Bronchial epithelial cell (primary cell): ENCODE measurements at regions not wholly inside any gene's neighbourhood (a gene's known extent, or its start where the extent isn't known, plus 50 kb on each side); places are given as distances from the start of the nearest gene placed in this dataset.
A peak's percentile ranks its signal among the peaks of the same experiment; 100 is the strongest.

Experiments used
- DNase-seq: peaks from one replicate; pipeline ENCODE4 v3.0.0-alpha.2; 2010; ENCODE audit warnings: low read depth
- FAIRE-seq: peaks from 2 replicates; lab custom pipeline; 2011; peaks lifted over from hg19 to GRCh38; lab: Jason Lieb, UNC
- H3K27me3 ChIP-seq: 2 replicates; pipeline ENCODE4 v1.5.1; 2011; ENCODE audit warnings: low read length; ENCODE audit not compliant: control insufficient read depth, insufficient read depth
- H3K36me3 ChIP-seq: 2 replicates; pipeline ENCODE4 v1.5.1; 2011; ENCODE audit warnings: low read length; ENCODE audit not compliant: control insufficient read depth, insufficient read depth
- H3K4me3 ChIP-seq: 2 replicates; pipeline ENCODE4 v1.5.1; 2011; ENCODE audit warnings: mild to moderate bottlenecking, low read depth, low read length, control low read depth
- CTCF ChIP-seq: IDR thresholded peaks from 2 replicates; pipeline ENCODE4 v1.5.1; 2011; ENCODE audit warnings: mild to moderate bottlenecking, moderate library complexity, low read length, control low read depth, inconsistent platforms; ENCODE audit not compliant: insufficient read depth, severe bottlenecking

GRCh38 chr4:33057736-33058135, 2337.6 kb downstream of the PCDH7 start:
- H3K27me3 ChIP-seq, result no peaks in the 10 kb centered on the region
- no peak overlapping the region for H3K4me3 ChIP-seq
- H3K36me3 ChIP-seq, result no peaks in the 10 kb centered on the region
- DNase-seq (no peak), FAIRE-seq (no peak)
- TF ChIP-seq CTCF, result no peak

- H3K4me3 ChIP-seq, result no peak overlapping the region
- TF ChIP-seq CTCF, result no peak
- FAIRE-seq (no peak), DNase-seq (no peak)
- H3K36me3 ChIP-seq, result no peaks in the 10 kb centered on the region
- H3K27me3 ChIP-seq, result no peaks in the 10 kb centered on the region
Measured at GRCh38 chr4:33058998-33059397, 2338.8 kb downstream of the PCDH7 start.

- H3K4me3 ChIP-seq, result no peak overlapping the region
- no peaks in the 10 kb centered on the region for H3K27me3 ChIP-seq
- DNase-seq (peak; percentile 46), FAIRE-seq (no peak)
- TF ChIP-seq CTCF, result peak; percentile 83
- H3K36me3 ChIP-seq, result no peaks in the 10 kb centered on the region
Measured at GRCh38 chr4:33060674-33061542, 2340.7 kb downstream of the PCDH7 start.

GRCh38 chr4:33061727-33062126, 2341.6 kb downstream of the PCDH7 start:
- no peak for DNase-seq
- no peaks in the 10 kb centered on the region for H3K27me3 ChIP-seq
- TF ChIP-seq CTCF, result no peak
- H3K4me3 ChIP-seq, result no peak overlapping the region
- H3K36me3 ChIP-seq, result no peaks in the 10 kb centered on the region
- FAIRE-seq, result no peak

GRCh38 chr4:33062155-33062806, 2342.1 kb downstream of the PCDH7 start:
- Histone ChIP-seq H3K27me3 (no peaks in the 10 kb centered on the region), H3K36me3 (no peaks in the 10 kb centered on the region), H3K4me3 (no peak overlapping the region)
- no peak for TF ChIP-seq CTCF
- FAIRE-seq, result no peak
- DNase-seq, result no peak
